HepG2 (cell line): ENCODE measurements at regions not wholly inside any gene's neighbourhood (a gene's known extent, or its start where the extent isn't known, plus 50 kb on each side); places are given as distances from the start of the nearest gene placed in this dataset.

Experiments
- CTCF ChIP-seq: sonication (generic); formaldehyde crosslinking; IDR thresholded peaks from 2 replicates; pipeline ENCODE4 v1.5.0; 2020; ENCODE audit warnings: mild to moderate bottlenecking, missing genetic modification reagents, moderate library complexity
- ZNF589 ChIP-seq: sonication (generic); formaldehyde crosslinking; conservative IDR thresholded peaks from 2 replicates; pipeline ENCODE4 v1.8.0; 2022; ENCODE audit warnings: mild to moderate bottlenecking, moderate library complexity, missing genetic modification reagents
- ZNF615 ChIP-seq: sonication (generic); formaldehyde crosslinking; IDR thresholded peaks from 2 replicates; pipeline ENCODE4 v1.5.0; 2020; ENCODE audit warnings: mild to moderate bottlenecking, missing genetic modification reagents, borderline replicate concordance
- ZNF740 ChIP-seq: sonication (generic); formaldehyde crosslinking; IDR thresholded peaks from 2 replicates; pipeline ENCODE4 v1.4.0; 2020; ENCODE audit warnings: missing genetic modification reagents
- TF ChIP-seq, protein P1 (sequence below): sonication (generic); formaldehyde crosslinking; IDR thresholded peaks from 2 replicates; pipeline ENCODE4 v1.5.0; 2020; ENCODE audit warnings: mild to moderate bottlenecking, missing genetic modification reagents

DNA sequence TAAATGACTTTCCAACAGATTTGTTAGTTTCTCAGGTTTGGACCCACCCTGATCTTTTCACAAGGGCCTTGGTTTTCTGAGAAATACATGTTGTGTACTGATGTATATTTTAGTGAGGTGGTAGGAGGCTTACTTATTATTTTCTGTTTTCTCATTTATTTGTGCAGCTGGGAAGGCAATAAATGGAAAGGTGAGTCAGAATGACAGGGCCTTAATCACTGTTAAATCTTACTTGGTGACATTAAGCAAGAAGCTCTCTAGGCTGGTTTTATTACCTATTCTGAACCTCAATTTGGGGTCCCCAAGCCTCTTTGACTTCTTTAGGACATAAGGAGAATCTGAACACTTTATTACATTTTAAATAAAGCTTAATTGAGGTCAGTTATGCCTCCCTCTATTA is 214.0 kb upstream of the DAB2 start:
- TF ChIP-seq ZNF589 = no peak
- no peak for TF ChIP-seq ZNF615 (CRISPR knock-in tag)
- no peak for TF ChIP-seq CTCF (CRISPR knock-in tag)
- no peak for TF ChIP-seq ZNF740 (CRISPR knock-in tag)
- TF ChIP-seq, protein P1, sequence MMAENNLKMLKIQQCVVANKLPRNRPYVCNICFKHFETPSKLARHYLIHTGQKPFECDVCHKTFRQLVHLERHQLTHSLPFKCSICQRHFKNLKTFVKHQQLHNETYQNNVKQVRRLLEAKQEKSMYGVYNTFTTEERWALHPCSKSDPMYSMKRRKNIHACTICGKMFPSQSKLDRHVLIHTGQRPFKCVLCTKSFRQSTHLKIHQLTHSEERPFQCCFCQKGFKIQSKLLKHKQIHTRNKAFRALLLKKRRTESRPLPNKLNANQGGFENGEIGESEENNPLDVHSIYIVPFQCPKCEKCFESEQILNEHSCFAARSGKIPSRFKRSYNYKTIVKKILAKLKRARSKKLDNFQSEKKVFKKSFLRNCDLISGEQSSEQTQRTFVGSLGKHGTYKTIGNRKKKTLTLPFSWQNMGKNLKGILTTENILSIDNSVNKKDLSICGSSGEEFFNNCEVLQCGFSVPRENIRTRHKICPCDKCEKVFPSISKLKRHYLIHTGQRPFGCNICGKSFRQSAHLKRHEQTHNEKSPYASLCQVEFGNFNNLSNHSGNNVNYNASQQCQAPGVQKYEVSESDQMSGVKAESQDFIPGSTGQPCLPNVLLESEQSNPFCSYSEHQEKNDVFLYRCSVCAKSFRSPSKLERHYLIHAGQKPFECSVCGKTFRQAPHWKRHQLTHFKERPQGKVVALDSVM = no peak
